GM12874 (cell line): ENCODE measurements at regions not wholly inside any gene's neighbourhood (a gene's known extent, or its start where the extent isn't known, plus 50 kb on each side); places are given as distances from the start of the nearest gene placed in this dataset.

Experiments used
- CTCF ChIP-seq: IDR thresholded peaks from 2 replicates; pipeline ENCODE4 v1.5.1; 2011; ENCODE audit warnings: low read depth, mild to moderate bottlenecking, control low read depth, low read length, moderate library complexity; ENCODE audit not compliant: insufficient read depth

GRCh38 chr6:97687916-97688315, 404.9 kb upstream of the MMS22L start:
- TF ChIP-seq CTCF, result no peak

GRCh38 chr6:97689078-97689754, 406.2 kb upstream of the MMS22L start:
- no peak for TF ChIP-seq CTCF

GRCh38 chr6:97697456-97697855, 414.4 kb upstream of the MMS22L start:
- TF ChIP-seq CTCF, result no peak

- no peak for TF ChIP-seq CTCF
Observed at GRCh38 chr6:97701801-97702200, 418.8 kb upstream of the MMS22L start.

- no peak for TF ChIP-seq CTCF
Observed at GRCh38 chr6:97702248-97702647, 419.2 kb upstream of the MMS22L start.

- no peak for TF ChIP-seq CTCF
Observed at GRCh38 chr6:97703661-97704060, 420.6 kb upstream of the MMS22L start.

GRCh38 chr6:97705568-97705967, 422.6 kb upstream of the MMS22L start:
- peak; percentile 15; the same call in 1 of the 2 replicates for TF ChIP-seq CTCF
